ENCODE measurements at regions not wholly inside any gene's neighbourhood (a gene's known extent, or its start where the extent isn't known, plus 50 kb on each side); places are given as distances from the start of the nearest gene placed in this dataset.

DNA sequence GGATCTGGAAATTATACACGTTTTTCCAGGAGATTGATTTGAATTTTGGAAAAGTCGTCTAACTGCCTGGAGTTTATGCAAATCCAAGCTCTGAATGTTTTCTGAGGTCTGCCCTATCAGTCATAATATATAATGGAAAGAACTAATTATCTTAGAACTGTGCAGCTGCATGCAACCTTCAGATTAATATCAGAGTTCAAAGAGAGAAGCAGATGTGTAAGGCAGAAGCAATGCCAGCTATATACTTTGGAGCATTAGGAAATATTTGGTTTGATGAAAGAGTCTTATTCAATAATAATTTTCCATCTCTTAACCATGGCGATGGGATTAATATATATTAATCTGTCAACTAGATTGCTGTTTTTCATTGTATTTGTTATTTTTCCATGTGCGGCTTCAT is 500.9 kb downstream of the NEBL start:
- no peak overlapping the region for H3K9ac ChIP-seq (ENCODE audit: insufficient read depth in 1 of 2, low read length in 2 of 2)
- no peaks in the 10 kb centered on the region for H3K27me3 ChIP-seq (ENCODE audit: control insufficient read depth in 3 of 3, insufficient read depth in 3 of 3, low read length in 2 of 3)
- H3K9me3 ChIP-seq (ENCODE audit: control insufficient read depth in 4 of 4, insufficient read depth in 3 of 4, low read length in 3 of 4): peaks cover 0 to 4% (median 1%) of the 10 kb centered on the region in 4 donors
- ATAC-seq (ENCODE audit: insufficient read depth, low FRiP score): no peak
- H3K4me1 ChIP-seq (ENCODE audit: control insufficient read depth in 5 of 5, insufficient read depth in 5 of 5, low read length in 5 of 5): peaks cover 0 to under 1% (median 0%) of the 10 kb centered on the region in 5 donors
- WGBS, 2 donors: 76 to 85% methylated on average over 4 of the region's 4 CpGs
- H3K27ac ChIP-seq (ENCODE audit: low read depth in 1 of 2, low read length in 1 of 2): no peak overlapping the region
- no peak for DNase-seq
- no peaks in the 10 kb centered on the region for H3K36me3 ChIP-seq (ENCODE audit: control insufficient read depth in 4 of 4, insufficient read depth in 4 of 4, low read length in 4 of 4)
- TF ChIP-seq, protein P1, sequence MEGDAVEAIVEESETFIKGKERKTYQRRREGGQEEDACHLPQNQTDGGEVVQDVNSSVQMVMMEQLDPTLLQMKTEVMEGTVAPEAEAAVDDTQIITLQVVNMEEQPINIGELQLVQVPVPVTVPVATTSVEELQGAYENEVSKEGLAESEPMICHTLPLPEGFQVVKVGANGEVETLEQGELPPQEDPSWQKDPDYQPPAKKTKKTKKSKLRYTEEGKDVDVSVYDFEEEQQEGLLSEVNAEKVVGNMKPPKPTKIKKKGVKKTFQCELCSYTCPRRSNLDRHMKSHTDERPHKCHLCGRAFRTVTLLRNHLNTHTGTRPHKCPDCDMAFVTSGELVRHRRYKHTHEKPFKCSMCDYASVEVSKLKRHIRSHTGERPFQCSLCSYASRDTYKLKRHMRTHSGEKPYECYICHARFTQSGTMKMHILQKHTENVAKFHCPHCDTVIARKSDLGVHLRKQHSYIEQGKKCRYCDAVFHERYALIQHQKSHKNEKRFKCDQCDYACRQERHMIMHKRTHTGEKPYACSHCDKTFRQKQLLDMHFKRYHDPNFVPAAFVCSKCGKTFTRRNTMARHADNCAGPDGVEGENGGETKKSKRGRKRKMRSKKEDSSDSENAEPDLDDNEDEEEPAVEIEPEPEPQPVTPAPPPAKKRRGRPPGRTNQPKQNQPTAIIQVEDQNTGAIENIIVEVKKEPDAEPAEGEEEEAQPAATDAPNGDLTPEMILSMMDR (IDR thresholded peaks at IDR 0.05; ENCODE audit: control extremely low read depth, extremely low read depth): no peak
- no peak overlapping the region for H3K4me3 ChIP-seq

DNA sequence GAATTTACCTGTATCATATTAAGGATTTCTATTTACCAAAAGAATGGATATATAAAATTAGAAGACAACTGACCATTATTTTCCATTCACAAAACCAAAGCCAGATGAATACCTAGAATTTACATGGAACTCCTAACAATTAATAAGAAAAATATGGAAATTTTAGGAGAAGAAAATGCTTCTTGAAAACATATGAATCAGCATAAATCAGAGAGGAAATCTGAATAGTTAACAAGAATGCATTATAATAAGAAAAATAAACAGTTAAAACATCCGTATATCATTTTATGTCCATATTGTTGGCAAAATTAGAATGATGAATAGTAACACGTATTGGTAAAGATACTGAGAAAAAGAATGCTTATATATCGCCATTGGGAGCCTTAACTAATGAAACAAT is 505.5 kb downstream of the NEBL start:
- Histone ChIP-seq H3K27me3 (ENCODE audit: control insufficient read depth in 3 of 3, insufficient read depth in 3 of 3, low read length in 2 of 3) (no peaks in the 10 kb centered on the region), H3K9me3 (ENCODE audit: control insufficient read depth in 4 of 4, insufficient read depth in 3 of 4, low read length in 3 of 4) (peaks cover 0 to 4% (median 1%) of the 10 kb centered on the region in 4 donors), H3K4me1 (ENCODE audit: control insufficient read depth in 5 of 5, insufficient read depth in 5 of 5, low read length in 5 of 5) (no peaks in the 10 kb centered on the region), H3K9ac (ENCODE audit: insufficient read depth in 1 of 2, low read length in 2 of 2) (no peak overlapping the region), H3K4me3 (no peak overlapping the region), H3K36me3 (ENCODE audit: control insufficient read depth in 4 of 4, insufficient read depth in 4 of 4, low read length in 4 of 4) (no peaks in the 10 kb centered on the region), H3K27ac (ENCODE audit: low read depth in 1 of 2, low read length in 1 of 2) (no peak overlapping the region)
- DNase-seq: no peak
- ATAC-seq (ENCODE audit: insufficient read depth, low FRiP score): no peak
- TF ChIP-seq, protein P1 (IDR thresholded peaks at IDR 0.05; ENCODE audit: control extremely low read depth, extremely low read depth): no peak
- 94 to 98% methylated on average over 3 of the region's 3 CpGs for WGBS, 2 donors

DNA sequence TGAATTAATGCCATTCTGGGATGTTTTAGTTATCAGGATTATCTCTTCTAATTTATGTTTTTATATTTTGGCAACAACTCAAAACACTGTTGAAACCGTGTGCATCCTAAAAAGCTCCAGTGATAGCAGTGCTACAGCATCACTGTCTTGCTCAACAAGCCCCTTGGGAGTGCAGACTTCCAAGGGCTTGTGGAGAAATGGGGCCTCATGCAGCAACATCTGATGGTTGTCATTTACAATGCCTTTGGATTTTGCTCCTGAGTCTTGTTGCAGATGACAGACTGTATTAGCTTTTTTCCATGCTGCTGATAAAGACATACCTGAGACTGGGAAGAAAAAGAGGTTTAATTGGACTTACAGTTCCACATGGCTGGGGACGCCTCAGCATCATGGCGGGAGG is 515.4 kb downstream of the NEBL start:
- H3K9me3 ChIP-seq (ENCODE audit: control insufficient read depth in 4 of 4, insufficient read depth in 3 of 4, low read length in 3 of 4): peaks cover 0 to 3% (median 0%) of the 10 kb centered on the region in 4 donors
- 83 to 85% methylated on average over 3 of the region's 3 CpGs for WGBS, 2 donors
- H3K4me1 ChIP-seq (ENCODE audit: control insufficient read depth in 5 of 5, insufficient read depth in 5 of 5, low read length in 5 of 5): no peaks in the 10 kb centered on the region
- no peak overlapping the region for H3K27ac ChIP-seq (ENCODE audit: low read depth in 1 of 2, low read length in 1 of 2)
- no peak overlapping the region for H3K4me3 ChIP-seq
- DNase-seq (no peak), ATAC-seq (ENCODE audit: insufficient read depth, low FRiP score) (no peak)
- H3K36me3 ChIP-seq (ENCODE audit: control insufficient read depth in 4 of 4, insufficient read depth in 4 of 4, low read length in 4 of 4): no peaks in the 10 kb centered on the region
- TF ChIP-seq, protein P1 (IDR thresholded peaks at IDR 0.05; ENCODE audit: control extremely low read depth, extremely low read depth): no peak
- H3K27me3 ChIP-seq (ENCODE audit: control insufficient read depth in 3 of 3, insufficient read depth in 3 of 3, low read length in 2 of 3): no peaks in the 10 kb centered on the region
- no peak overlapping the region for H3K9ac ChIP-seq (ENCODE audit: insufficient read depth in 1 of 2, low read length in 2 of 2)

DNA sequence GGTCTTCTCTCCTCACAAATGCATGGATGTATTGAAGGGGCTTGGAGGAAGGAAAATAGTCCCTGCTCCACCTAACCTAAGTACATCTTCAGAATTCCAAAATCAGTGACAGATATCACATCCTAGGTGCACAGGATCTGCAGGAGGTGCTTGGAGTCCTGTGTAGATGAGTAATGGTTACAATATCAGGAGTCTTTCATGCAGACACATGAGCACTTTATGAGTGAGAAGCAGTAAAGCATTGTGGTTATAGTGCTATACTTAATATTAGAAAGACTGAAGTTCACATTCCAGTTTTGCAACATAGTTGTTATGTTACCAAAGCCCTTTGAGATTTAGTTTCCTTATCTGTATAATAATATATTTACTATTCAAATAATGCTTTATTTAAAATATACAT is 516.7 kb downstream of the NEBL start:
- ATAC-seq (ENCODE audit: insufficient read depth, low FRiP score) (no peak), DNase-seq (no peak)
- Histone ChIP-seq H3K36me3 (ENCODE audit: control insufficient read depth in 4 of 4, insufficient read depth in 4 of 4, low read length in 4 of 4) (no peaks in the 10 kb centered on the region), H3K4me1 (ENCODE audit: control insufficient read depth in 5 of 5, insufficient read depth in 5 of 5, low read length in 5 of 5) (no peaks in the 10 kb centered on the region), H3K4me3 (no peak overlapping the region), H3K9ac (ENCODE audit: insufficient read depth in 1 of 2, low read length in 2 of 2) (no peak overlapping the region), H3K27ac (ENCODE audit: low read depth in 1 of 2, low read length in 1 of 2) (no peak overlapping the region), H3K27me3 (ENCODE audit: control insufficient read depth in 3 of 3, insufficient read depth in 3 of 3, low read length in 2 of 3) (no peaks in the 10 kb centered on the region), H3K9me3 (ENCODE audit: control insufficient read depth in 4 of 4, insufficient read depth in 3 of 4, low read length in 3 of 4) (peaks cover 0 to 3% (median 0%) of the 10 kb centered on the region in 4 donors)
- TF ChIP-seq, protein P1 (IDR thresholded peaks at IDR 0.05; ENCODE audit: control extremely low read depth, extremely low read depth): no peak
